MM.1S (cell line): ENCODE measurements at regions not wholly inside any gene's neighbourhood (a gene's known extent, or its start where the extent isn't known, plus 50 kb on each side); places are given as distances from the start of the nearest gene placed in this dataset.

Experiments used
- DNase-seq: peaks from one replicate; pipeline ENCODE4 v3.0.0-alpha.2; 2015
- H2AFZ ChIP-seq: fragments of 300-600 bp; sonication (generic); 2 replicates; pipeline ENCODE4 v1.6.0; 2016; ENCODE audit warnings: antibody characterized with exemption, low read length
- H3F3A ChIP-seq: fragments of 300-600 bp; sonication (generic); 2 replicates; pipeline ENCODE4 v1.6.1; 2016; ENCODE audit warnings: mild to moderate bottlenecking, antibody characterized with exemption, low read length, moderate library complexity, mixed read lengths; ENCODE audit not compliant: insufficient read depth
- H3K27ac ChIP-seq: fragments of 300-600 bp; sonication (generic); 2 replicates; pipeline ENCODE4 v1.5.1; 2016; ENCODE audit warnings: mild to moderate bottlenecking, low read length
- H3K27me3 ChIP-seq: fragments of 300-600 bp; sonication (generic); replicated peaks from 2 replicates; pipeline ENCODE4 v1.6.0; 2016; ENCODE audit warnings: low read length; ENCODE audit not compliant: insufficient read depth
- H3K36me3 ChIP-seq: fragments of 300-600 bp; sonication (generic); replicated peaks from 2 replicates; pipeline ENCODE4 v1.6.1; 2016; ENCODE audit warnings: mild to moderate bottlenecking, low read length, mixed read lengths; ENCODE audit not compliant: insufficient read depth
- H3K4me1 ChIP-seq: fragments of 300-600 bp; sonication (generic); 2 replicates; pipeline ENCODE4 v1.6.1; 2016; ENCODE audit warnings: low read length, mixed read lengths
- H3K4me2 ChIP-seq: fragments of 300-600 bp; sonication (generic); 2 replicates; pipeline ENCODE4 v1.6.0; 2016; ENCODE audit warnings: low read depth, low read length
- H3K4me3 ChIP-seq: fragments of 300-600 bp; sonication (generic); 2 replicates; pipeline ENCODE4 v1.5.1; 2016; ENCODE audit warnings: low read length, mixed read lengths
- H3K79me2 ChIP-seq: fragments of 300-600 bp; sonication (generic); 2 replicates; pipeline ENCODE4 v1.6.1; 2016; ENCODE audit warnings: mixed run types, low read length, mixed read lengths
- H3K9ac ChIP-seq: fragments of 300-600 bp; sonication (generic); 2 replicates; pipeline ENCODE4 v1.6.1; 2016; ENCODE audit warnings: low read length, mixed read lengths
- H3K9me2 ChIP-seq: fragments of 300-600 bp; sonication (generic); replicated peaks from 2 replicates; pipeline ENCODE4 v1.6.1; 2016; ENCODE audit warnings: mild to moderate bottlenecking, low read length, mixed read lengths; ENCODE audit not compliant: insufficient read depth
- H3K9me3 ChIP-seq: fragments of 300-600 bp; sonication (generic); replicated peaks from 2 replicates; pipeline ENCODE4 v1.6.1; 2016; ENCODE audit warnings: mild to moderate bottlenecking, low read length, mixed read lengths; ENCODE audit not compliant: insufficient read depth
- H4K20me1 ChIP-seq: fragments of 300-600 bp; sonication (generic); 2 replicates; pipeline ENCODE4 v1.6.1; 2016; ENCODE audit warnings: mild to moderate bottlenecking, low read length, moderate library complexity, mixed read lengths; ENCODE audit not compliant: insufficient read depth
- CTCF ChIP-seq: fragments of 300-600 bp; sonication (generic); IDR thresholded peaks from 2 replicates; pipeline ENCODE4 v1.5.1; 2016; ENCODE audit warnings: antibody characterized with exemption, low read length, mixed read lengths
- EZH2 ChIP-seq: fragments of 300-600 bp; sonication (generic); optimal IDR thresholded peaks from 2 replicates; pipeline ENCODE3; 2017; ENCODE audit warnings: low read depth, mild to moderate bottlenecking, antibody characterized with exemption, low read length, mixed read lengths
- EZH2phosphoT487 ChIP-seq: fragments of 300-600 bp; sonication (generic); IDR thresholded peaks from 2 replicates; pipeline ENCODE4 v1.6.1; 2018; ENCODE audit warnings: antibody characterized with exemption, low read length

- no peaks in the 10 kb centered on the region for H3K79me2 ChIP-seq
- H3K36me3 ChIP-seq = no peaks in the 10 kb centered on the region
- H3F3A ChIP-seq = no peaks in the 10 kb centered on the region
- H3K9me3 ChIP-seq = no peaks in the 10 kb centered on the region
- H3K9ac ChIP-seq = no peak overlapping the region
- TF ChIP-seq CTCF (no peak), EZH2 (no peak), EZH2phosphoT487 (no peak)
- H3K9me2 ChIP-seq = no peaks in the 10 kb centered on the region
- no peak overlapping the region for H3K4me3 ChIP-seq
- no peak for DNase-seq
- H3K4me1 ChIP-seq = 0 out of 2 replicates have a peak, but pooled peaks cover 4% of the 10 kb centered on the region
- H3K27ac ChIP-seq = no peak overlapping the region
- no peak overlapping the region for H2AFZ ChIP-seq
- no peaks in the 10 kb centered on the region for H3K27me3 ChIP-seq
- no peak overlapping the region for H3K4me2 ChIP-seq
- no peaks in the 10 kb centered on the region for H4K20me1 ChIP-seq
Measured at GRCh38 chr11:106418791-106419190, 341.3 kb downstream of the AASDHPPT start.

GRCh38 chr11:106420048-106420665 is 342.7 kb downstream of the AASDHPPT start:
- Histone ChIP-seq H3F3A (no peaks in the 10 kb centered on the region), H3K9me2 (no peaks in the 10 kb centered on the region), H3K27ac (no peak overlapping the region), H3K9me3 (no peaks in the 10 kb centered on the region), H4K20me1 (no peaks in the 10 kb centered on the region), H2AFZ (no peak overlapping the region), H3K27me3 (no peaks in the 10 kb centered on the region), H3K4me1 (0 out of 2 replicates have a peak, but pooled peaks cover 4% of the 10 kb centered on the region), H3K36me3 (no peaks in the 10 kb centered on the region), H3K79me2 (no peaks in the 10 kb centered on the region), H3K9ac (no peak overlapping the region), H3K4me3 (no peak overlapping the region), H3K4me2 (no peak overlapping the region)
- TF ChIP-seq EZH2phosphoT487 (no peak), CTCF (no peak), EZH2 (no peak)
- DNase-seq = no peak

GRCh38 chr11:106420686-106421085 is 343.2 kb downstream of the AASDHPPT start:
- Histone ChIP-seq H3K4me2 (no peak overlapping the region), H3F3A (no peaks in the 10 kb centered on the region), H3K27me3 (no peaks in the 10 kb centered on the region)

More at GRCh38 chr11:106420686-106421085, 343.2 kb downstream of the AASDHPPT start:
- Histone ChIP-seq H3K36me3 (no peaks in the 10 kb centered on the region), H3K9me2 (no peaks in the 10 kb centered on the region), H4K20me1 (no peaks in the 10 kb centered on the region), H3K27ac (no peak overlapping the region), H3K4me3 (no peak overlapping the region), H3K9me3 (no peaks in the 10 kb centered on the region), H2AFZ (no peak overlapping the region), H3K79me2 (no peaks in the 10 kb centered on the region), H3K9ac (no peak overlapping the region), H3K4me1 (0 out of 2 replicates have a peak, but pooled peaks cover 4% of the 10 kb centered on the region)
- TF ChIP-seq EZH2 (no peak), EZH2phosphoT487 (no peak), CTCF (no peak)
- DNase-seq = no peak
